Natural killer cell treated with Interleukin-12 subunit alpha and Interleukin-12 subunit beta and Interleukin-15 and Interleukin-18, amount 100 ng/mL, for 72 hours (primary cell): ENCODE measurements at regions not wholly inside any gene's neighbourhood (a gene's known extent, or its start where the extent isn't known, plus 50 kb on each side); places are given as distances from the start of the nearest gene placed in this dataset.
"Not testable (repeated sequence)": the region's sequence is repeated elsewhere in the genome, so short reads cannot be mapped to it uniquely, and the experiment has no call there.

Source experiments
- ATAC-seq, 2 donors: fragments of 150-1000 bp; cut with Tn5 transposase in 1 of 2; sonication (Bioruptor Pico), chemical (Tn5 transposase) in 1 of 2; 2 replicates each; pipeline ENCODE4 v1.10.0; 2021
- DNase-seq: peaks from one replicate; pipeline ENCODE4 v3.0.0; 2022; ENCODE audit warnings: low spot score
- H3K27ac Mint-ChIP-seq, 2 donors: 1 replicate in 1 of 2; 2 replicates in 1 of 2; pipeline ENCODE4 v1.8.0; 2022; ENCODE audit warnings: mixed read lengths in 2 of 2, mild to moderate bottlenecking in 1 of 2, moderate library complexity in 1 of 2
- H3K27me3 Mint-ChIP-seq, 2 donors: 1 replicate in 1 of 2; 2 replicates in 1 of 2; pipeline ENCODE4 v1.8.0; 2022; ENCODE audit warnings: mixed read lengths in 2 of 2
- H3K36me3 Mint-ChIP-seq: one replicate; pipeline ENCODE4 v1.8.0; 2022; ENCODE audit warnings: mixed read lengths
- H3K4me1 Mint-ChIP-seq, 2 donors: 1 replicate in 1 of 2; 2 replicates in 1 of 2; pipeline ENCODE4 v1.8.0; 2022; ENCODE audit warnings: low read depth in 2 of 2, mixed read lengths in 2 of 2, mild to moderate bottlenecking in 1 of 2
- H3K4me3 Mint-ChIP-seq: one replicate; pipeline ENCODE4 v1.8.0; 2022; ENCODE audit warnings: mixed read lengths
- H3K9me3 Mint-ChIP-seq: 2 replicates; pipeline ENCODE4 v1.8.0; 2022; ENCODE audit warnings: mixed read lengths

GRCh38 chr4:163731071-163731470, 236.6 kb downstream of the TMA16 start:
- H3K36me3 Mint-ChIP-seq, result no peaks in the 10 kb centered on the region
- H3K4me1 Mint-ChIP-seq, result no peaks in the 10 kb centered on the region
- DNase-seq (no peak), ATAC-seq (no peak)
- H3K4me3 Mint-ChIP-seq, result no peak overlapping the region
- no peaks in the 10 kb centered on the region for H3K27me3 Mint-ChIP-seq
- no peak overlapping the region for H3K27ac Mint-ChIP-seq
- H3K9me3 Mint-ChIP-seq, result peaks cover 6% of the 10 kb centered on the region

GRCh38 chr4:163732473-163732872, 238.0 kb downstream of the TMA16 start:
- no peak overlapping the region for H3K27ac Mint-ChIP-seq
- DNase-seq (no peak), ATAC-seq (no peak)
- H3K9me3 Mint-ChIP-seq, result peaks cover 6% of the 10 kb centered on the region
- H3K4me1 Mint-ChIP-seq, result no peaks in the 10 kb centered on the region
- no peak overlapping the region for H3K4me3 Mint-ChIP-seq
- H3K27me3 Mint-ChIP-seq, result no peaks in the 10 kb centered on the region
- H3K36me3 Mint-ChIP-seq, result no peaks in the 10 kb centered on the region

- H3K4me3 Mint-ChIP-seq, result no peak overlapping the region
These were observed 242.4 kb downstream of the TMA16 start for GRCh38 chr4:163736876-163737275.

GRCh38 chr4:163737846-163738245, 243.4 kb downstream of the TMA16 start:
- DNase-seq, H3K36me3 Mint-ChIP-seq, H3K4me3 Mint-ChIP-seq, H3K4me1 Mint-ChIP-seq, H3K27me3 Mint-ChIP-seq, ATAC-seq, H3K27ac Mint-ChIP-seq, H3K9me3 Mint-ChIP-seq: not testable (repeated sequence)

More at GRCh38 chr4:163736876-163737275, 242.4 kb downstream of the TMA16 start:
- Mint-ChIP-seq H3K36me3 (no peaks in the 10 kb centered on the region), H3K27me3 (no peaks in the 10 kb centered on the region), H3K4me1 (no peaks in the 10 kb centered on the region), H3K27ac (no peak overlapping the region), H3K9me3 (no peaks in the 10 kb centered on the region)
- no peak for ATAC-seq
- no peak for DNase-seq

- Mint-ChIP-seq H3K27me3 (no peaks in the 10 kb centered on the region), H3K4me1 (no peaks in the 10 kb centered on the region), H3K9me3 (no peaks in the 10 kb centered on the region), H3K4me3 (no peak overlapping the region), H3K36me3 (no peaks in the 10 kb centered on the region), H3K27ac (no peak overlapping the region)
- DNase-seq, result no peak
- no peak for ATAC-seq
These were observed 244.0 kb downstream of the TMA16 start for GRCh38 chr4:163738521-163738920.

GRCh38 chr4:163744861-163745260, 250.4 kb downstream of the TMA16 start:
- Mint-ChIP-seq H3K4me3 (no peak overlapping the region), H3K27ac (no peak overlapping the region), H3K27me3 (no peaks in the 10 kb centered on the region), H3K9me3 (no peaks in the 10 kb centered on the region), H3K36me3 (no peaks in the 10 kb centered on the region), H3K4me1 (no peaks in the 10 kb centered on the region)
- ATAC-seq (no peak), DNase-seq (no peak)

GRCh38 chr4:163747293-163747692, 252.8 kb downstream of the TMA16 start:
- Mint-ChIP-seq H3K27me3 (no peaks in the 10 kb centered on the region), H3K4me3 (no peak overlapping the region), H3K4me1 (no peaks in the 10 kb centered on the region), H3K27ac (no peak overlapping the region), H3K9me3 (no peaks in the 10 kb centered on the region), H3K36me3 (no peaks in the 10 kb centered on the region)
- no peak for ATAC-seq
- no peak for DNase-seq

- Mint-ChIP-seq H3K27me3 (no peaks in the 10 kb centered on the region), H3K36me3 (no peaks in the 10 kb centered on the region), H3K4me1 (no peaks in the 10 kb centered on the region), H3K9me3 (no peaks in the 10 kb centered on the region), H3K27ac (no peak overlapping the region), H3K4me3 (no peak overlapping the region)
- DNase-seq, result no peak
- ATAC-seq, result no peak
These were observed 253.4 kb downstream of the TMA16 start for GRCh38 chr4:163747886-163748285.

- H3K9me3 Mint-ChIP-seq, result no peaks in the 10 kb centered on the region
- ATAC-seq, result no peak
- DNase-seq, result no peak
These were observed 254.0 kb downstream of the TMA16 start for GRCh38 chr4:163748449-163748848.

GRCh38 chr4:163755013-163755412, 260.5 kb downstream of the TMA16 start:
- Mint-ChIP-seq H3K4me1 (no peaks in the 10 kb centered on the region), H3K9me3 (no peaks in the 10 kb centered on the region), H3K36me3 (no peaks in the 10 kb centered on the region), H3K27ac (no peak overlapping the region), H3K27me3 (no peaks in the 10 kb centered on the region), H3K4me3 (no peak overlapping the region)
- DNase-seq (no peak), ATAC-seq (no peak)

More at GRCh38 chr4:163748449-163748848, 254.0 kb downstream of the TMA16 start:
- no peaks in the 10 kb centered on the region for H3K4me1 Mint-ChIP-seq
- H3K27me3 Mint-ChIP-seq, result no peaks in the 10 kb centered on the region
- H3K27ac Mint-ChIP-seq, result no peak overlapping the region
- H3K4me3 Mint-ChIP-seq, result no peak overlapping the region
- no peaks in the 10 kb centered on the region for H3K36me3 Mint-ChIP-seq

GRCh38 chr4:163757219-163757618, 262.7 kb downstream of the TMA16 start:
- no peak for DNase-seq
- H3K4me1 Mint-ChIP-seq, result no peaks in the 10 kb centered on the region
- H3K9me3 Mint-ChIP-seq, result peaks cover 2% of the 10 kb centered on the region
- H3K4me3 Mint-ChIP-seq, result no peak overlapping the region
- no peaks in the 10 kb centered on the region for H3K36me3 Mint-ChIP-seq
- no peak for ATAC-seq
- no peaks in the 10 kb centered on the region for H3K27me3 Mint-ChIP-seq
- H3K27ac Mint-ChIP-seq, result no peak overlapping the region

- Mint-ChIP-seq H3K4me3 (no peak overlapping the region), H3K27me3 (no peaks in the 10 kb centered on the region), H3K36me3 (no peaks in the 10 kb centered on the region), H3K27ac (no peak overlapping the region), H3K9me3 (peaks cover 2% of the 10 kb centered on the region), H3K4me1 (no peaks in the 10 kb centered on the region)
- no peak for ATAC-seq
- no peak for DNase-seq
These were observed 263.5 kb downstream of the TMA16 start for GRCh38 chr4:163758032-163758431.

GRCh38 chr4:163762741-163763140, 268.3 kb downstream of the TMA16 start:
- H3K4me3 Mint-ChIP-seq, result no peak overlapping the region
- ATAC-seq (no peak), DNase-seq (no peak)
- no peaks in the 10 kb centered on the region for H3K4me1 Mint-ChIP-seq
- no peaks in the 10 kb centered on the region for H3K36me3 Mint-ChIP-seq
- H3K27ac Mint-ChIP-seq, result no peak overlapping the region
- H3K27me3 Mint-ChIP-seq, result no peaks in the 10 kb centered on the region
- H3K9me3 Mint-ChIP-seq, result peaks cover 2% of the 10 kb centered on the region

- no peaks in the 10 kb centered on the region for H3K36me3 Mint-ChIP-seq
These were observed 270.1 kb downstream of the TMA16 start for GRCh38 chr4:163764569-163764968.

GRCh38 chr4:163768014-163768413, 273.5 kb downstream of the TMA16 start:
- Mint-ChIP-seq H3K36me3 (no peaks in the 10 kb centered on the region), H3K27ac (no peak overlapping the region)
- no peak for ATAC-seq

More at GRCh38 chr4:163764569-163764968, 270.1 kb downstream of the TMA16 start:
- DNase-seq (no peak), ATAC-seq (no peak)
- H3K4me3 Mint-ChIP-seq, result no peak overlapping the region
- peaks cover 2% of the 10 kb centered on the region for H3K9me3 Mint-ChIP-seq
- no peaks in the 10 kb centered on the region for H3K27me3 Mint-ChIP-seq
- H3K27ac Mint-ChIP-seq, result no peak overlapping the region
- no peaks in the 10 kb centered on the region for H3K4me1 Mint-ChIP-seq

More at GRCh38 chr4:163768014-163768413, 273.5 kb downstream of the TMA16 start:
- Mint-ChIP-seq H3K4me1 (no peaks in the 10 kb centered on the region), H3K9me3 (no peaks in the 10 kb centered on the region), H3K27me3 (no peaks in the 10 kb centered on the region), H3K4me3 (no peak overlapping the region)
- no peak for DNase-seq
